Pancreas (tissue), 10 donors: ENCODE measurements at regions not wholly inside any gene's neighbourhood (a gene's known extent, or its start where the extent isn't known, plus 50 kb on each side); places are given as distances from the start of the nearest gene placed in this dataset.

Experiments
- ATAC-seq, 4 donors: fragments of 200-7000 bp; cut with Tn5 transposase; one replicate each; pipeline versions ENCODE4 v1.8.0 to v1.9.1; 2020; ENCODE audit warnings: mild to moderate bottlenecking in 4 of 4, moderate library complexity in 4 of 4
- DNase-seq, 6 donors: peaks; one replicate each; pipeline ENCODE4 v3.0.0-alpha.2; 2020
- FAIRE-seq: peaks from 2 replicates; lab custom pipeline; 2012; peaks lifted over from hg19 to GRCh38; lab: Jason Lieb, UNC
- H3K27ac ChIP-seq, 4 donors: fragments of 200-600 bp; sonication (generic); 1 replicate in 3 of 4; 2 replicates in 1 of 4; pipeline versions ENCODE4 v1.5.0 to v1.8.0; 2020
- H3K27me3 ChIP-seq, 4 donors: fragments of 200-600 bp; one replicate each; pipeline ENCODE4 v1.8.0; 2021
- H3K36me3 ChIP-seq, 3 donors: fragments of 200-600 bp; sonication (generic) in 1 of 3; one replicate each; pipeline versions ENCODE4 v1.5.0 to v1.8.0; 2020 to 2021
- H3K4me1 ChIP-seq, 3 donors: fragments of 200-600 bp; one replicate each; pipeline ENCODE4 v1.8.0; 2021
- H3K4me3 ChIP-seq, 4 donors: fragments of 200-600 bp; sonication (generic) in 2 of 4; one replicate each; pipeline versions ENCODE4 v1.5.0 to v1.8.0; 2020 to 2021
- H3K9me3 ChIP-seq, 4 donors: fragments of 200-600 bp; one replicate each; pipeline ENCODE4 v1.8.0; 2021
- WGBS, 2 donors: extraction: QIAGEN DNeasy Blood & Tissue Kit; methylation state at CpG; one replicate each; pipeline ENCODE4 v1.1.7; 2013; 5-methylcytosine and 5-hydroxymethylcytosine counted together
- intact Hi-C, 3 donors: fragments of 100-400 bp; cut with DNase I; formaldehyde crosslinking; loops; one replicate each; pipeline versions ENCODE4 v1.11.1 to v1.14.2; 2022
- TF ChIP-seq, protein P1 (sequence below), 4 donors: fragments of 200-600 bp; sonication (generic) in 3 of 4; IDR thresholded peaks; one replicate each; pipeline versions ENCODE4 v1.5.0 to v1.8.0; 2021; ENCODE audit warnings: antibody characterized with exemption in 4 of 4
- donor health status: healthy with polysubstance abuse.
- donor health status: DM: no; HTN: no; CAD: no; lungs with moderate emphysema.
- donor health status: DM: no; HTN: no; CAD: no.
- donor health status: control.
- donor health status: control.
- donor health status: Bipolar disorder and iron deficiency.
- donor health status: DM: yes; HTN: yes; CAD: no.
- donor health status: DM: no; HTN: no; CAD: no.
- donor health status: DM: no; HTN: no; CAD: no.
- donor health status: DM: yes; HTN: yes; CAD: no.

DNA sequence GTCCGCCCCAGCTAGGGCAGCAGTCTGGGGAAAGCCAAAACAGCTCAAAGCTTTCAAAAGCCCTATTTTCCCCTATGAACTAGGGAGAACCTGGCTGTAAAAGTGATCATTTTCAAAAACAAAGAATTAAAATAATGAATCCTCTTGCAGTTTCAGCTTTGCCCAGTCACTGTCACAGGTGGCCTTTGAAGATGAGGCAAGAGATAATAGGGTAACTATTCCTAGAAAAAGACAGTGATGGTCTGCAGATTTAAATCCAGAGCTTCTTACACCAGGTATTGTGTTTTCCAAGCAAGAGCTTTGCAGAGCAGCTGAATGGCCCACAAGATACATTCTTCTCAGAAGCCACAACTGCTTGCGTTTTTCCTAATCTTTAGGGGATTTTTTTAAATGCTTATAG, 80.2 kb upstream of the NUDT4 start:
- intact Hi-C loops, result no loop called here
- no peak overlapping the region for H3K4me3 ChIP-seq
- no peaks in the 10 kb centered on the region for H3K27me3 ChIP-seq
- no peak for DNase-seq
- ATAC-seq, result no peak
- H3K4me1 ChIP-seq, result no peaks in the 10 kb centered on the region
- 93% methylated on average over 2 of the region's 2 CpGs for whole genome bisulfite sequencing, 2 donors
- TF ChIP-seq, protein P1, sequence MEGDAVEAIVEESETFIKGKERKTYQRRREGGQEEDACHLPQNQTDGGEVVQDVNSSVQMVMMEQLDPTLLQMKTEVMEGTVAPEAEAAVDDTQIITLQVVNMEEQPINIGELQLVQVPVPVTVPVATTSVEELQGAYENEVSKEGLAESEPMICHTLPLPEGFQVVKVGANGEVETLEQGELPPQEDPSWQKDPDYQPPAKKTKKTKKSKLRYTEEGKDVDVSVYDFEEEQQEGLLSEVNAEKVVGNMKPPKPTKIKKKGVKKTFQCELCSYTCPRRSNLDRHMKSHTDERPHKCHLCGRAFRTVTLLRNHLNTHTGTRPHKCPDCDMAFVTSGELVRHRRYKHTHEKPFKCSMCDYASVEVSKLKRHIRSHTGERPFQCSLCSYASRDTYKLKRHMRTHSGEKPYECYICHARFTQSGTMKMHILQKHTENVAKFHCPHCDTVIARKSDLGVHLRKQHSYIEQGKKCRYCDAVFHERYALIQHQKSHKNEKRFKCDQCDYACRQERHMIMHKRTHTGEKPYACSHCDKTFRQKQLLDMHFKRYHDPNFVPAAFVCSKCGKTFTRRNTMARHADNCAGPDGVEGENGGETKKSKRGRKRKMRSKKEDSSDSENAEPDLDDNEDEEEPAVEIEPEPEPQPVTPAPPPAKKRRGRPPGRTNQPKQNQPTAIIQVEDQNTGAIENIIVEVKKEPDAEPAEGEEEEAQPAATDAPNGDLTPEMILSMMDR (IDR thresholded peaks at IDR 0.05), result no peak
- no peaks in the 10 kb centered on the region for H3K9me3 ChIP-seq
- H3K27ac ChIP-seq, result no peak overlapping the region
- H3K36me3 ChIP-seq, result no peaks in the 10 kb centered on the region
- FAIRE-seq, result no peak

DNA sequence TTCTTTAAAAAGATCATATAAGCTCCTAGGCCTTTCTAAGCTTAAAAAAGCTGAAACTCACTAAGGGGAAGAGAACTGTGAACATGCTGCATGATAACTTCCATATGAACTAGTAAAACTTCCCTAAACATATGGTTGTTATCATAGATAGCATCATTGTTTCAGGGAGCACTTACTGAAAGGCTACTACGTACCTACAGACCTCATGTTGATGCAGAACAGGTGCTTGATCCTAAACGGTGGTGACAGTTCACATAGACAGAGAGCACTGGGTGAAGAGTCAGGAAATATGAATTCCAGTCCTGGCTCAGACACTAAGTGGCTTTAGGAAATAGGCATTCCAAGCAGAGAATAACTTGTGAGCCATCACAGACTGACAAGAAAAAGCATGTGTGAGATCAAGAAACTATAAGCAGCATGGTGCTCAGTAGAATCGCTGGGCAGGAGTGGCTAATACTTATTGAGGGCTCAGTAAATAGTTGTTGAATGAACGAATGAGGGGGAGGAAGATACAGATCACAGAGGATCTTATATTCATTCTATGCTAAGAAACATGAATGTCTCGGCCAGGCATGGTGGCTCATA, 78.4 kb upstream of the NUDT4 start:
- TF ChIP-seq, protein P1 (IDR thresholded peaks at IDR 0.05), result no peak
- no peaks in the 10 kb centered on the region for H3K9me3 ChIP-seq
- FAIRE-seq (no peak), ATAC-seq (no peak), DNase-seq (no peak)
- no peaks in the 10 kb centered on the region for H3K36me3 ChIP-seq
- no peaks in the 10 kb centered on the region for H3K27me3 ChIP-seq
- no peaks in the 10 kb centered on the region for H3K4me1 ChIP-seq
- no peak overlapping the region for H3K27ac ChIP-seq
- intact Hi-C loops, result no loop called here
- no peak overlapping the region for H3K4me3 ChIP-seq
- WGBS, 2 donors, result 71 to 76% methylated on average over 5 of the region's 5 CpGs

DNA sequence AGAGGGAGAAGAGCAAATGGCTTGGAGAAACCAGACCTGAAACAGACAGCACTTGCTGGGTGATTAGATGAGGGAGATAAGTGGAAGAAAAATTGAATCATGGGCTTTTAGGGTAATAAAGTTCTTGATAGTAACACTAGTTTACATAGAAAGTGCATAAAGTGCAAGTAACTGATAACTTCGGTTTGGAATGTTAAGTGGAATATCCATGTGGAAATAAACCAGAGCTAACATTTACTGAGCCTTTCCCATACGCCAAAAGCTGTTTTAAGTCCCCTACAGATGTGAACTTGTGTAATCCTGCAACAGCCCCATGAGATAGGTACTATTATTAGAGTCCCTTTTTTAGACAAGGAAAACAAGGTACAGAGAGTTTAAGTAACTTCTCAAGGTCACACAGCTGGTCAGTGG, 77.1 kb upstream of the NUDT4 start:
- WGBS, 2 donors, result 36 to 41% methylated on average over 2 of the region's 2 CpGs
- H3K4me3 ChIP-seq, result no peak overlapping the region
- no peak for FAIRE-seq
- no peaks in the 10 kb centered on the region for H3K4me1 ChIP-seq
- no peaks in the 10 kb centered on the region for H3K27me3 ChIP-seq
- no peak for DNase-seq
- TF ChIP-seq, protein P1 (IDR thresholded peaks at IDR 0.05), result no peak
- no peaks in the 10 kb centered on the region for H3K36me3 ChIP-seq
- intact Hi-C loops, result no loop called here
- no peak overlapping the region for H3K27ac ChIP-seq
- ATAC-seq, result no peak
- H3K9me3 ChIP-seq, result no peaks in the 10 kb centered on the region

DNA sequence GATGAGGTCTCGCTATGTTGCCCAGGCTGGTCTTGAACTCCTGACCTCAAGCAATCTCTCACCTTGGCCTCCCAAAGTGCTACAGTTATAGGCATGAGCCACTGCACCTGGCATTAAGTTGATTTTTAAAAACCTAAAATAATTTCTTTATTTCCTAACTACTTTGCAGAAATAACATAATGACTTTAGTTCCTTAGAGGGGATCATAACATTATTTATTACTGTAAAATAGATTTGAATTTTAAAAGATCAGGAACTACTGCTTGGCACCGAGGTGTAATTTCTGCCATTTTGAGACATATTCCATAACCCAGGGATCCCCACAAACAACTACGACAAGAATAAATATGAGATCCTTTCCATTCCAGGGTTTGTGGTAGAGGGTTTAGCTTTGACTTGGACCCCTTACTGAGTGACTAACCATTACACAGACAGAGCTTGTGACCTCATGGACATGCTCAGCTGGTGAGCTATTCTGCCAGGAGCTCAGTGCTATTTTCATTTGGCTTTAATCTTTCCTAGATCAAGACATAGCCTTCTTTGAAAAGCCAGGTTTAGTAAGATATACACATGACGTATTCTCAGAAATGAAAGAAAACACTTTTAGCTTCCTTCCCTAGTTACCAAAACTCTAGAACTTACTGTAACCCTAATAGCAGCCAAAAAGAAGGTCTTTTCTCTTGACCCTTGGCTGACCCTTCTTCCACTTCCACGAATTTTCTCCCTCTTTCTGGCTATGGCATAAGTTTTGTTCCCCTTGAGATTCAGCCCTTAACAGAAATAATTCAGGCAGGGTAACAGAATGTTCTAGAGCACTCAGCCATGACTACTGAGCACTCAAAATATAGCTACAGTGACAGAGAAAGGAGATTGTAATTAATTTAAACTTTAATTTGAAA, 75.1 kb upstream of the NUDT4 start:
- no peak overlapping the region for H3K4me3 ChIP-seq
- no peaks in the 10 kb centered on the region for H3K4me1 ChIP-seq
- WGBS, 2 donors, result 76 to 78% methylated on average over 5 of the region's 5 CpGs
- H3K9me3 ChIP-seq, result no peaks in the 10 kb centered on the region
- no peak overlapping the region for H3K27ac ChIP-seq
- no peak for FAIRE-seq
- DNase-seq, result no peak
- H3K27me3 ChIP-seq, result no peaks in the 10 kb centered on the region
- no peaks in the 10 kb centered on the region for H3K36me3 ChIP-seq
- peak in 3 of 4 donors; percentile 38 to 51 (median 45) for ATAC-seq
- TF ChIP-seq, protein P1 (IDR thresholded peaks at IDR 0.05), result no peak
- intact Hi-C loops, result no loop called here

DNA sequence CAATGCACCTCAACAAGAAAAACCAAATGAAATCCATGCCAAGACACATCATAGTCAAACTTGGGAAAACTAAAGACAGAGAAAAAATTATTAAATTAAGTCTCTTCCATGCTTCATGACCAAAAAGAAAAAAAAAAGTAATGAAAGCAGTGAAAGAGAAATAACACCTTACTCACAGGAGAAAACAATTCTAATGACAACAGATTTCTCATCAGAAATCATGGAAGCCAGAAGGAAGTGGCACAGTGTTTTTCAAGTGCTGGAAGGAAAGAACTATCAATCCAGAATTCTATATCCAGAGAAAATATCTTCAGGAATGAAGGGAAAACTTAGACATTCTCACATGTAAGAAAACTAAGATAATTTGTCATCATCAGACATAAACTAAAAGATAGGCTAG, 71.1 kb upstream of the NUDT4 start:
- TF ChIP-seq, protein P1 (IDR thresholded peaks at IDR 0.05), result no peak
- Histone ChIP-seq H3K9me3 (no peaks in the 10 kb centered on the region), H3K27me3 (no peaks in the 10 kb centered on the region), H3K36me3 (no peaks in the 10 kb centered on the region), H3K4me1 (no peaks in the 10 kb centered on the region), H3K27ac (no peak overlapping the region), H3K4me3 (no peak overlapping the region)
- no peak for DNase-seq
- intact Hi-C loops, result no loop called here
- FAIRE-seq, result no peak
- ATAC-seq, result no peak
